OCI-LY1 (cell line): ENCODE measurements at regions not wholly inside any gene's neighbourhood (a gene's known extent, or its start where the extent isn't known, plus 50 kb on each side); places are given as distances from the start of the nearest gene placed in this dataset.

Source experiments
- H2AFZ ChIP-seq: fragments of 200-600 bp; sonication (generic), shearing (Covaris generic); 2 replicates; pipeline ENCODE4 v1.6.0; 2014; ENCODE audit warnings: antibody characterized with exemption, mild to moderate bottlenecking, low read length
- H3F3A ChIP-seq: fragments of 200-600 bp; sonication (generic), shearing (Covaris generic); 2 replicates; pipeline ENCODE4 v1.6.0; 2014; ENCODE audit warnings: mild to moderate bottlenecking, antibody characterized with exemption, low read length, moderate library complexity; ENCODE audit not compliant: insufficient read depth
- H3K27ac ChIP-seq: fragments of 200-600 bp; sonication (generic); 2 replicates; pipeline ENCODE4 v1.5.1; 2014; ENCODE audit warnings: low read length, mixed run types, mild to moderate bottlenecking, low read depth; ENCODE audit not compliant: poor library complexity, severe bottlenecking
- H3K27me3 ChIP-seq: fragments of 200-600 bp; sonication (generic); 2 replicates; pipeline ENCODE4 v1.6.0; 2014; ENCODE audit warnings: antibody characterized with exemption, mild to moderate bottlenecking, low read length, moderate library complexity; ENCODE audit not compliant: insufficient read depth
- H3K36me3 ChIP-seq: fragments of 200-600 bp; sonication (generic); 2 replicates; pipeline ENCODE4 v1.6.1; 2014; ENCODE audit warnings: mild to moderate bottlenecking, antibody characterized with exemption, low read length, moderate library complexity, mixed read lengths; ENCODE audit not compliant: insufficient read depth
- H3K4me1 ChIP-seq: fragments of 200-600 bp; sonication (generic); 2 replicates; pipeline ENCODE4 v1.5.1; 2014; ENCODE audit warnings: mild to moderate bottlenecking, low read length, moderate library complexity; ENCODE audit not compliant: insufficient read depth, severe bottlenecking
- H3K4me2 ChIP-seq: fragments of 200-600 bp; sonication (generic), shearing (Covaris generic); 2 replicates; pipeline ENCODE4 v1.6.1; 2014; ENCODE audit warnings: low read length
- H3K4me3 ChIP-seq: fragments of 200-600 bp; sonication (generic); 2 replicates; pipeline ENCODE4 v1.5.1; 2014; ENCODE audit warnings: low read length, low read depth, mild to moderate bottlenecking, mixed read lengths; ENCODE audit not compliant: poor library complexity, severe bottlenecking
- H3K79me2 ChIP-seq: fragments of 200-600 bp; shearing (Covaris generic); 2 replicates; pipeline ENCODE4 v1.6.1; 2016; ENCODE audit warnings: mixed run types, low read length, mixed read lengths; ENCODE audit not compliant: insufficient read depth
- H3K9ac ChIP-seq: fragments of 200-600 bp; sonication (generic), shearing (Covaris generic); 2 replicates; pipeline ENCODE4 v1.6.1; 2014; ENCODE audit warnings: mild to moderate bottlenecking, low read length, mixed read lengths
- H3K9me2 ChIP-seq: fragments of 200-600 bp; sonication (generic), shearing (Covaris generic); 2 replicates; pipeline ENCODE4 v1.6.1; 2014; ENCODE audit warnings: low read depth, mild to moderate bottlenecking, low read length, mixed read lengths
- H3K9me3 ChIP-seq: fragments of 200-600 bp; shearing (Covaris generic); 2 replicates; pipeline ENCODE4 v1.6.1; 2014; ENCODE audit warnings: low read length, mixed read lengths
- H4K20me1 ChIP-seq: fragments of 200-600 bp; sonication (generic), shearing (Covaris generic); 2 replicates; pipeline ENCODE4 v1.6.0; 2016; ENCODE audit warnings: mild to moderate bottlenecking, low read length; ENCODE audit not compliant: insufficient read depth
- EZH2 ChIP-seq: fragments of 200-600 bp; sonication (generic), shearing (Covaris generic); IDR thresholded peaks from 2 replicates; pipeline ENCODE4 v1.8.0; 2017; ENCODE audit warnings: borderline replicate concordance, mixed run types, mild to moderate bottlenecking, antibody characterized with exemption, low read length, moderate library complexity, mixed read lengths
- TF ChIP-seq, protein P1 (sequence below): fragments of 200-600 bp; sonication (generic), shearing (Covaris generic); IDR thresholded peaks from 2 replicates; pipeline ENCODE4 v1.5.1; 2017; ENCODE audit warnings: mild to moderate bottlenecking, antibody characterized with exemption, low read length, moderate library complexity, mixed read lengths

- no peaks in the 10 kb centered on the region for H3F3A ChIP-seq
- H3K79me2 ChIP-seq = no peaks in the 10 kb centered on the region
- no peak overlapping the region for H3K4me2 ChIP-seq
- H2AFZ ChIP-seq = no peak overlapping the region
- H3K4me3 ChIP-seq = no peak overlapping the region
- H3K27ac ChIP-seq = no peak overlapping the region
- H3K4me1 ChIP-seq = no peaks in the 10 kb centered on the region
- no peak for TF ChIP-seq EZH2
- TF ChIP-seq, protein P1, sequence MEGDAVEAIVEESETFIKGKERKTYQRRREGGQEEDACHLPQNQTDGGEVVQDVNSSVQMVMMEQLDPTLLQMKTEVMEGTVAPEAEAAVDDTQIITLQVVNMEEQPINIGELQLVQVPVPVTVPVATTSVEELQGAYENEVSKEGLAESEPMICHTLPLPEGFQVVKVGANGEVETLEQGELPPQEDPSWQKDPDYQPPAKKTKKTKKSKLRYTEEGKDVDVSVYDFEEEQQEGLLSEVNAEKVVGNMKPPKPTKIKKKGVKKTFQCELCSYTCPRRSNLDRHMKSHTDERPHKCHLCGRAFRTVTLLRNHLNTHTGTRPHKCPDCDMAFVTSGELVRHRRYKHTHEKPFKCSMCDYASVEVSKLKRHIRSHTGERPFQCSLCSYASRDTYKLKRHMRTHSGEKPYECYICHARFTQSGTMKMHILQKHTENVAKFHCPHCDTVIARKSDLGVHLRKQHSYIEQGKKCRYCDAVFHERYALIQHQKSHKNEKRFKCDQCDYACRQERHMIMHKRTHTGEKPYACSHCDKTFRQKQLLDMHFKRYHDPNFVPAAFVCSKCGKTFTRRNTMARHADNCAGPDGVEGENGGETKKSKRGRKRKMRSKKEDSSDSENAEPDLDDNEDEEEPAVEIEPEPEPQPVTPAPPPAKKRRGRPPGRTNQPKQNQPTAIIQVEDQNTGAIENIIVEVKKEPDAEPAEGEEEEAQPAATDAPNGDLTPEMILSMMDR = no peak
- no peaks in the 10 kb centered on the region for H4K20me1 ChIP-seq
- H3K36me3 ChIP-seq = no peaks in the 10 kb centered on the region
- no peaks in the 10 kb centered on the region for H3K9me3 ChIP-seq
- H3K9me2 ChIP-seq = no peaks in the 10 kb centered on the region
- no peaks in the 10 kb centered on the region for H3K27me3 ChIP-seq
- H3K9ac ChIP-seq = no peak overlapping the region
These were observed 436.4 kb upstream of the KCNMB2 start for GRCh38 chr3:178099862-178100261.

GRCh38 chr3:178100908-178101307, 435.3 kb upstream of the KCNMB2 start:
- no peaks in the 10 kb centered on the region for H3K79me2 ChIP-seq
- no peaks in the 10 kb centered on the region for H3K9me2 ChIP-seq
- H2AFZ ChIP-seq = no peak overlapping the region
- no peaks in the 10 kb centered on the region for H3K9me3 ChIP-seq
- H3K4me3 ChIP-seq = no peak overlapping the region
- H3K27ac ChIP-seq = no peak overlapping the region
- H3K27me3 ChIP-seq = no peaks in the 10 kb centered on the region
- TF ChIP-seq EZH2 = no peak
- TF ChIP-seq, protein P1 = no peak
- H3K4me1 ChIP-seq = no peaks in the 10 kb centered on the region
- H3K4me2 ChIP-seq = no peak overlapping the region
- H3K9ac ChIP-seq = no peak overlapping the region
- H3F3A ChIP-seq = no peaks in the 10 kb centered on the region
- no peaks in the 10 kb centered on the region for H4K20me1 ChIP-seq
- no peaks in the 10 kb centered on the region for H3K36me3 ChIP-seq

- Histone ChIP-seq H3K36me3 (no peaks in the 10 kb centered on the region), H3K4me3 (no peak overlapping the region), H2AFZ (no peak overlapping the region), H3K9me2 (no peaks in the 10 kb centered on the region), H3K27ac (no peak overlapping the region), H3K9me3 (no peaks in the 10 kb centered on the region), H3K9ac (no peak overlapping the region), H3K27me3 (no peaks in the 10 kb centered on the region), H3K79me2 (no peaks in the 10 kb centered on the region), H3K4me2 (no peak overlapping the region), H4K20me1 (no peaks in the 10 kb centered on the region), H3F3A (no peaks in the 10 kb centered on the region), H3K4me1 (no peaks in the 10 kb centered on the region)
- TF ChIP-seq, protein P1 = no peak
- no peak for TF ChIP-seq EZH2
These were observed 433.1 kb upstream of the KCNMB2 start for GRCh38 chr3:178103140-178103539.
